Upper lobe of left lung (tissue), 6 donors: ENCODE measurements at regions not wholly inside any gene's neighbourhood (a gene's known extent, or its start where the extent isn't known, plus 50 kb on each side); places are given as distances from the start of the nearest gene placed in this dataset.

Experiments used
- ATAC-seq, 2 donors: fragments of 200-7000 bp; cut with Tn5 transposase; one replicate each; pipeline ENCODE4 v1.9.1; 2022; ENCODE audit warnings: mild to moderate bottlenecking in 2 of 2, moderate library complexity in 2 of 2; ENCODE audit not compliant: low FRiP score in 2 of 2
- DNase-seq, 2 donors: peaks; one replicate each; pipeline ENCODE4 v3.0.0-alpha.2; 2019 to 2020
- H3K27ac ChIP-seq, 4 donors: fragments of 200-600 bp; sonication (generic); one replicate each; pipeline ENCODE4 v1.5.1; 2016 to 2019
- H3K27me3 ChIP-seq, 4 donors: fragments of 200-600 bp; sonication (generic); one replicate each; pipeline ENCODE4 v1.5.1; 2017 to 2019
- H3K36me3 ChIP-seq, 4 donors: fragments of 200-600 bp; sonication (generic); one replicate each; pipeline ENCODE4 v1.5.1; 2016 to 2019
- H3K4me1 ChIP-seq, 4 donors: fragments of 200-600 bp; sonication (generic); one replicate each; pipeline ENCODE4 v1.5.1; 2018 to 2019
- H3K4me3 ChIP-seq, 4 donors: fragments of 200-600 bp; sonication (generic); one replicate each; pipeline ENCODE4 v1.5.1; 2017 to 2019; ENCODE audit warnings: mild to moderate bottlenecking in 2 of 4, moderate library complexity in 1 of 4
- H3K9me3 ChIP-seq, 4 donors: fragments of 200-600 bp; sonication (generic); one replicate each; pipeline ENCODE4 v1.5.1; 2018 to 2019
- CTCF ChIP-seq, 6 experiments: fragments of 450-650 bp in 4 of 6; fragments of 200-600 bp in 2 of 6; sonication (generic) in 2 of 6; IDR thresholded peaks; one replicate each; pipeline ENCODE4 v1.5.1; 2016 to 2019; ENCODE audit warnings: antibody characterized with exemption in 6 of 6
- EP300 ChIP-seq, 4 donors: sonication (generic); formaldehyde crosslinking; IDR thresholded peaks; one replicate each; pipeline ENCODE4 v1.5.1; 2017; ENCODE audit warnings: antibody characterized with exemption in 4 of 4, control low read depth in 2 of 4
- POLR2A ChIP-seq, 4 donors: fragments of 450-650 bp; IDR thresholded peaks; one replicate each; pipeline ENCODE4 v1.5.1; 2016 to 2017; ENCODE audit warnings: antibody characterized with exemption in 4 of 4, mild to moderate bottlenecking in 2 of 4
- POLR2AphosphoS5 ChIP-seq, 2 donors: sonication (generic); formaldehyde crosslinking; IDR thresholded peaks; one replicate each; pipeline ENCODE4 v1.5.1; 2017; ENCODE audit warnings: antibody characterized with exemption in 2 of 2
- WGBS, 2 donors: methylation state at CpG; one replicate each; pipeline ENCODE4 v1.1.5; 2017 to 2018; 5-methylcytosine and 5-hydroxymethylcytosine counted together
- donor health status: DM: no; HTN: no; CAD: no; lungs with moderate emphysema.
- donor health status: DM: no; HTN: yes; CAD: no; lungs with severe emphysema.

- no peaks in the 10 kb centered on the region for H3K9me3 ChIP-seq
- no peaks in the 10 kb centered on the region for H3K36me3 ChIP-seq
- no peak for ATAC-seq
- no peaks in the 10 kb centered on the region for H3K4me1 ChIP-seq
- H3K27ac ChIP-seq: no peak overlapping the region
- 83 to 92% methylated on average over 3 of the region's 3 CpGs for WGBS, 2 donors
- no peak overlapping the region for H3K4me3 ChIP-seq
- no peak for TF ChIP-seq CTCF (IDR thresholded peaks at IDR 0.05)
- TF ChIP-seq EP300 (IDR thresholded peaks at IDR 0.05): no peak
- TF ChIP-seq POLR2AphosphoS5 (IDR thresholded peaks at IDR 0.05): no peak
- TF ChIP-seq POLR2A (IDR thresholded peaks at IDR 0.05): no peak
- no peak for DNase-seq
- no peaks in the 10 kb centered on the region for H3K27me3 ChIP-seq
Observed at GRCh38 chr9:24045150-24045549, 219.1 kb upstream of the ELAVL2 start.

- DNase-seq (no peak), ATAC-seq (no peak)
- Histone ChIP-seq H3K27me3 (no peaks in the 10 kb centered on the region), H3K4me3 (no peak overlapping the region), H3K9me3 (no peaks in the 10 kb centered on the region), H3K27ac (no peak overlapping the region), H3K36me3 (no peaks in the 10 kb centered on the region), H3K4me1 (no peaks in the 10 kb centered on the region)
- 82 to 88% methylated on average over 4 to 5 of the region's 5 CpGs for WGBS, 2 donors
- TF ChIP-seq CTCF (IDR thresholded peaks at IDR 0.05): no peak
- TF ChIP-seq EP300 (IDR thresholded peaks at IDR 0.05): no peak
- TF ChIP-seq POLR2AphosphoS5 (IDR thresholded peaks at IDR 0.05): no peak
- TF ChIP-seq POLR2A (IDR thresholded peaks at IDR 0.05): no peak
Observed at GRCh38 chr9:24044576-24044975, 218.5 kb upstream of the ELAVL2 start.

DNA sequence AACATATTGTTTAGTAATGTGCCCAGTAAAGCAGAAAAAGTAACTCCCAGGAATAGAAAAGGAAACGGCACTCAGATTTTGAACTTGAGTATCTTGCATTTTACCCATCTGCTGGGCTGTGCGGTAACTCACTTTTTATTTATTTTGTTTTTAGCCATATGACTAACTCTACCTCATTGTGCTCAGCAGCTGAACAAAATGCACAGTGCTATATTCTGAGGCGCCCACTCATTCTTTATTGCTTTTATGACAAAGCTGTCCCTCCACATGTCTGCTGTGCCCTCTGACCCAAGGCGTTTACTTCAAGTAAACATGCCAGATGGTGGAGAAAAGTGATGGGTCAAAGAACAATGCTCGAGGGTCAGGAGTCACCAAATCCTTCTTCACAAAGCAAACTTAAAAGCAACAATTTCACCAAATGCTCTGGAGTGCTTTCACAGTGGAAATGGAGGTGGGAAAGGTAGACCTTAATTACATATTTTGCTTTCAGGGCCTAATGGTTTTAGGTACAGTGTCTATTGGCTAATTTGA is 215.2 kb upstream of the ELAVL2 start:
- Histone ChIP-seq H3K27ac (no peak overlapping the region), H3K4me3 (no peak overlapping the region), H3K4me1 (no peaks in the 10 kb centered on the region), H3K9me3 (no peaks in the 10 kb centered on the region), H3K27me3 (no peaks in the 10 kb centered on the region), H3K36me3 (no peaks in the 10 kb centered on the region)
- no peak for DNase-seq
- TF ChIP-seq CTCF (IDR thresholded peaks at IDR 0.05) (no peak), POLR2A (IDR thresholded peaks at IDR 0.05) (no peak), POLR2AphosphoS5 (IDR thresholded peaks at IDR 0.05) (no peak), EP300 (IDR thresholded peaks at IDR 0.05) (no peak)
- ATAC-seq: no peak
- WGBS, 2 donors: 48 to 49% methylated on average over 5 of the region's 5 CpGs

- DNase-seq: no peak
Observed at GRCh38 chr9:24036459-24036858, 210.4 kb upstream of the ELAVL2 start.

More at GRCh38 chr9:24036459-24036858, 210.4 kb upstream of the ELAVL2 start:
- Histone ChIP-seq H3K4me1 (no peaks in the 10 kb centered on the region), H3K27ac (no peak overlapping the region), H3K36me3 (no peaks in the 10 kb centered on the region), H3K9me3 (no peaks in the 10 kb centered on the region), H3K4me3 (no peak overlapping the region), H3K27me3 (no peaks in the 10 kb centered on the region)
- 73 to 77% methylated on average over 3 of the region's 3 CpGs for WGBS, 2 donors
- TF ChIP-seq POLR2AphosphoS5 (IDR thresholded peaks at IDR 0.05) (no peak), POLR2A (IDR thresholded peaks at IDR 0.05) (no peak), CTCF (IDR thresholded peaks at IDR 0.05) (no peak), EP300 (IDR thresholded peaks at IDR 0.05) (no peak)
- ATAC-seq: no peak
